ENCODE measurements at regions not wholly inside any gene's neighbourhood (a gene's known extent, or its start where the extent isn't known, plus 50 kb on each side); places are given as distances from the start of the nearest gene placed in this dataset.
"Not testable (repeated sequence)": the region's sequence is repeated elsewhere in the genome, so short reads cannot be mapped to it uniquely, and the experiment has no call there.

DNA sequence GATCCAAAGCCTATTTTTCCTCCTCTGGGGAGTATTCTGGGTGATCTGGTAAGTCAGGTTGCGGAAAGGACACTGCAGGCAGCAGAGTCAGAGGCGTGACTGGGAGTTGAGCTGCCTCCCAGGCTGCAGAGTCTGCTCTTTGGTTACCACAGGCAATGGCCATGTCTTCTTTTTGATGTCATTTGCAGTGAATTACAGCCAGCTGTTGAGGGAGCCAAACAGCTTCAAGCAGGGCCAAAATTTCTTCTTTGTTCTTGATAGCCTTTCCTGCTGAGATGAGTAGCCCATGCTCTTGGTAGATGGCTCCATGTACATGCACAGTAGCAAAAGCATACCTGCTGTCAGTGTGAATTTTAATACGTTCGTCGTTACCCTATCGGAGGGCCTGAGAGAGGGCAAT lies 116.6 kb upstream of the PZP start:
- Histone ChIP-seq H3K4me1 (ENCODE audit: control insufficient read depth in 2 of 2, insufficient read depth in 2 of 2, low read length in 2 of 2) (peaks cover 0 to 3% of the 10 kb centered on the region in 2 donors), H3K27ac (ENCODE audit: low read depth, low read length) (no peak overlapping the region), H3K4me3 (ENCODE audit: low read length) (no peak overlapping the region), H3K36me3 (ENCODE audit: control insufficient read depth in 2 of 3, insufficient read depth in 3 of 3, low read length in 3 of 3) (no peaks in the 10 kb centered on the region), H3K27me3 (ENCODE audit: control insufficient read depth in 2 of 2, insufficient read depth in 2 of 2, low read length in 2 of 2) (no peaks in the 10 kb centered on the region), H3K9me3 (ENCODE audit: control insufficient read depth in 2 of 3, low read length in 3 of 3) (no peaks in the 10 kb centered on the region)
- no peaks in the 10 kb centered on the region for H3K36me3 Mint-ChIP-seq
- ATAC-seq (no peak), DNase-seq (no peak)
- intact Hi-C loops (cut with micrococcal nuclease), result no loop called here
- ChIA-PET CTCF (no interaction called here), POLR2A (no interaction called here)
- no peaks in the 10 kb centered on the region for H3K27me3 Mint-ChIP-seq
- no peaks in the 10 kb centered on the region for H3K9me3 Mint-ChIP-seq
- H3K4me1 Mint-ChIP-seq, result peaks cover 13 to 25% (median 21%) of the 10 kb centered on the region in 7 donors
- no peak overlapping the region for H3K27ac Mint-ChIP-seq
- no peak overlapping the region for H3K4me3 Mint-ChIP-seq

DNA sequence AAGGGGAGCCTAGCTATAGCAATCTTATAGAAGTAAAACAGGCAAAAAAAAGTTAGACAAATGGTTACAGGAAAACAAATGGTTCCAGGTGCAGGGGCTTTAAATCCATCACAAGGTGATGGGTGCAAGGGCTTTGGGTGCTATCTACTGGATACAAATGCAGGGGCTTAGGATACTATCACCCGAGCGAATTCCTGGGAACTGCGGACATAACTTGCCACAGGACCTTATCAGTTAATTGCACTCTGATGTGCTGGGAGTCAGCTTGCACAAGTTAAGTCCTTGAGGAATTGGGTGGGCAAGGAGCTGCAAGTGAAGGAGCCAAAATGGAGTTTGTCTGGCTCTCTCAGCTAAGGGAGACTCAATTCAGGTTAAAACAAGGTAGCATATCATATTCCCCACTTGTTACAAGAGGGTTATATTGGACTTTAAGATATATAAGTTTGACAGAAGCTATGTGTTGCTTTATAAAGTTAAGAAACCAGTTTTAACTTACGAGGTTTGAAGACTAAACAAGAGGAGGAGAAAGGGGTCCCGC lies 115.0 kb upstream of the PZP start:
- Mint-ChIP-seq H3K9me3 (no peaks in the 10 kb centered on the region), H3K4me3 (no peak overlapping the region), H3K4me1 (peaks cover 15 to 27% (median 24%) of the 10 kb centered on the region in 7 donors), H3K36me3 (no peaks in the 10 kb centered on the region), H3K27me3 (peaks cover 0 to 3% (median 0%) of the 10 kb centered on the region in 5 donors), H3K27ac (peak overlapping the region in 1 of 9 donors; percentile 12)
- ATAC-seq (no peak), DNase-seq (no peak)
- intact Hi-C loops (cut with micrococcal nuclease), result no loop called here
- Histone ChIP-seq H3K36me3 (ENCODE audit: control insufficient read depth in 2 of 3, insufficient read depth in 3 of 3, low read length in 3 of 3) (no peaks in the 10 kb centered on the region), H3K4me3 (ENCODE audit: low read length) (no peak overlapping the region), H3K27me3 (ENCODE audit: control insufficient read depth in 2 of 2, insufficient read depth in 2 of 2, low read length in 2 of 2) (no peaks in the 10 kb centered on the region), H3K27ac (ENCODE audit: low read depth, low read length) (no peak overlapping the region), H3K9me3 (ENCODE audit: control insufficient read depth in 2 of 3, low read length in 3 of 3) (no peaks in the 10 kb centered on the region), H3K4me1 (ENCODE audit: control insufficient read depth in 2 of 2, insufficient read depth in 2 of 2, low read length in 2 of 2) (peaks cover 0 to 3% of the 10 kb centered on the region in 2 donors)
- ChIA-PET POLR2A (no interaction called here), CTCF (no interaction called here)

- Mint-ChIP-seq H3K27me3 (peaks cover 0 to 3% (median 0%) of the 10 kb centered on the region in 5 donors), H3K9me3 (no peaks in the 10 kb centered on the region), H3K4me1 (peaks cover 4 to 9% (median 6%) of the 10 kb centered on the region in 7 donors), H3K27ac (peak overlapping the region in 1 of 9 donors; percentile 53), H3K4me3 (no peak overlapping the region), H3K36me3 (no peaks in the 10 kb centered on the region)
- no peak for ATAC-seq
- Histone ChIP-seq H3K4me1 (ENCODE audit: control insufficient read depth in 2 of 2, insufficient read depth in 2 of 2, low read length in 2 of 2) (no peaks in the 10 kb centered on the region), H3K9me3 (ENCODE audit: control insufficient read depth in 2 of 3, low read length in 3 of 3) (no peaks in the 10 kb centered on the region), H3K36me3 (ENCODE audit: control insufficient read depth in 2 of 3, insufficient read depth in 3 of 3, low read length in 3 of 3) (no peaks in the 10 kb centered on the region), H3K27me3 (ENCODE audit: control insufficient read depth in 2 of 2, insufficient read depth in 2 of 2, low read length in 2 of 2) (no peaks in the 10 kb centered on the region), H3K27ac (ENCODE audit: low read depth, low read length) (no peak overlapping the region), H3K4me3 (ENCODE audit: low read length) (no peak overlapping the region)
- no peak for DNase-seq
- ChIA-PET CTCF (no interaction called here), POLR2A (no interaction called here)
- intact Hi-C loops (cut with micrococcal nuclease), result no loop called here
Observed at GRCh38 chr12:9319842-9320173, 111.6 kb upstream of the PZP start.

GRCh38 chr12:9319044-9319841 lies 111.0 kb upstream of the PZP start:
- Mint-ChIP-seq H3K9me3 (no peaks in the 10 kb centered on the region), H3K27me3 (peaks cover 0 to 3% (median 0%) of the 10 kb centered on the region in 5 donors), H3K36me3 (no peaks in the 10 kb centered on the region), H3K4me1 (peaks cover 4 to 9% (median 6%) of the 10 kb centered on the region in 7 donors), H3K4me3 (no peak overlapping the region), H3K27ac (peak overlapping the region in 1 of 9 donors; percentile 53)
- no peak for DNase-seq
- no peaks in the 10 kb centered on the region for H3K36me3 ChIP-seq (ENCODE audit: control insufficient read depth in 2 of 3, insufficient read depth in 3 of 3, low read length in 3 of 3)
- ChIA-PET POLR2A (no interaction called here), CTCF (no interaction called here)
- no peaks in the 10 kb centered on the region for H3K9me3 ChIP-seq (ENCODE audit: control insufficient read depth in 2 of 3, low read length in 3 of 3)
- H3K4me1 ChIP-seq (ENCODE audit: control insufficient read depth in 2 of 2, insufficient read depth in 2 of 2, low read length in 2 of 2), result no peaks in the 10 kb centered on the region
- peak; percentile 38 for ATAC-seq
- no peak overlapping the region for H3K4me3 ChIP-seq (ENCODE audit: low read length)
- H3K27me3 ChIP-seq (ENCODE audit: control insufficient read depth in 2 of 2, insufficient read depth in 2 of 2, low read length in 2 of 2), result no peaks in the 10 kb centered on the region
- no peak overlapping the region for H3K27ac ChIP-seq (ENCODE audit: low read depth, low read length)
- intact Hi-C loops (cut with micrococcal nuclease), result no loop called here

DNA sequence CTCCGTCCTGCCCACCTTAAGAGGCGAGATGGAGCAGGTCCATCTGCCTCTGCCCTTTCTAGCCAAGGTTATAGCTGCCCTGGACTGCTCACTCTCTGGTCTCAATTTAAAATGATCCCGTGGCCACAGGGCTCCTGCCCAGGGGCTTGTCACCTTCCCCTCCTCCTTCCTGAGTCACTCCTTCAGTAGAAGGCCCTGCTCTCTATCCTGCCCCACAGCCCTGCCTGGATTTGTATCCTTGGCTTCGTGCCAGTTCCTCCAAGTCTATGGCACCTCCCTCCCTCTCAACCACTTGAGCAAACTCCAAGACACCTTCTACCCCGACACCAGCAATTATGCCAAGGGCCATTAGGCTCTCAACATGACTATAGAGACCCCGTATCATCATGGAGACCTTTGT lies 105.3 kb upstream of the PZP start:
- H3K27ac Mint-ChIP-seq, H3K36me3 Mint-ChIP-seq, H3K27me3 Mint-ChIP-seq: not testable (repeated sequence)

GRCh38 chr12:9312406-9313392 lies 104.5 kb upstream of the PZP start:
- H3K27me3 Mint-ChIP-seq; H3K9me3 Mint-ChIP-seq; DNase-seq; CTCF ChIA-PET; H3K9me3 ChIP-seq (ENCODE audit: control insufficient read depth in 2 of 3, low read length in 3 of 3); intact Hi-C loops (cut with micrococcal nuclease); ATAC-seq; H3K36me3 ChIP-seq (ENCODE audit: control insufficient read depth in 2 of 3, insufficient read depth in 3 of 3, low read length in 3 of 3); H3K27ac ChIP-seq (ENCODE audit: low read depth, low read length); H3K4me1 Mint-ChIP-seq; H3K4me3 ChIP-seq (ENCODE audit: low read length); H3K4me1 ChIP-seq (ENCODE audit: control insufficient read depth in 2 of 2, insufficient read depth in 2 of 2, low read length in 2 of 2); H3K27me3 ChIP-seq (ENCODE audit: control insufficient read depth in 2 of 2, insufficient read depth in 2 of 2, low read length in 2 of 2); H3K4me3 Mint-ChIP-seq; POLR2A ChIA-PET; H3K36me3 Mint-ChIP-seq: not testable (repeated sequence)
- H3K27ac Mint-ChIP-seq, result peak overlapping the region in 1 of 9 donors; percentile 42

More for the DNA sequence above, 105.3 kb upstream of the PZP start:
- H3K9me3 Mint-ChIP-seq; H3K36me3 ChIP-seq (ENCODE audit: control insufficient read depth in 2 of 3, insufficient read depth in 3 of 3, low read length in 3 of 3); DNase-seq; H3K4me3 Mint-ChIP-seq; ATAC-seq; intact Hi-C loops (cut with micrococcal nuclease); POLR2A ChIA-PET; H3K4me3 ChIP-seq (ENCODE audit: low read length); H3K27me3 ChIP-seq (ENCODE audit: control insufficient read depth in 2 of 2, insufficient read depth in 2 of 2, low read length in 2 of 2); H3K4me1 ChIP-seq (ENCODE audit: control insufficient read depth in 2 of 2, insufficient read depth in 2 of 2, low read length in 2 of 2); H3K4me1 Mint-ChIP-seq; H3K27ac ChIP-seq (ENCODE audit: low read depth, low read length); CTCF ChIA-PET; H3K9me3 ChIP-seq (ENCODE audit: control insufficient read depth in 2 of 3, low read length in 3 of 3): not testable (repeated sequence)
